T-helper 2 cell treated with Interferon-gamma antibody and Interleukin-4, amounts not matched to agents 100 ng/mL and 5 ng/mL, for 36 hours (primary cell): ENCODE measurements at regions not wholly inside any gene's neighbourhood (a gene's known extent, or its start where the extent isn't known, plus 50 kb on each side); places are given as distances from the start of the nearest gene placed in this dataset.
"Not testable (repeated sequence)": the region's sequence is repeated elsewhere in the genome, so short reads cannot be mapped to it uniquely, and the experiment has no call there.

Source experiments
- intact Hi-C: fragments of 100-400 bp; cut with micrococcal nuclease; formaldehyde crosslinking; loops from one replicate; pipeline ENCODE4 v1.15.1; 2023

DNA sequence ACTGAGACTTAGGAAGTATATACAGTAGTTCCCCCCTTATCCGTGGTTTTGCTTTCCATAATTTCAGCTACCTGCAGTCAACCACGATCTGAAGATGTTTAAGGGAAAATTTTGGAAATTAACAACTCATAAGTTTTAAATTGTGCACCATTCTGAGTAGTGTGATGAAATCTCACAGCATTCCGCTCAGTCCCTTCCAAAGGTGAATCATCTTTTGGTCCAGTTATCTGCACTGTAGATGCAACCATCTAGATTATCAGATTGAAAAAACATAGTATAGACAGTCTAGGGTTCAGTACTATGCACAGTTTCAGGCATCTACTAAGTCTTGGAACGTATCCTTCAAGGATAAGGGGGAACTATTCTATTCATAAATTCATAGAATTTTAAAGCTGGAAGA is 109.0 kb downstream of the ANXA3 start:
- intact Hi-C loops: no loop called here

DNA sequence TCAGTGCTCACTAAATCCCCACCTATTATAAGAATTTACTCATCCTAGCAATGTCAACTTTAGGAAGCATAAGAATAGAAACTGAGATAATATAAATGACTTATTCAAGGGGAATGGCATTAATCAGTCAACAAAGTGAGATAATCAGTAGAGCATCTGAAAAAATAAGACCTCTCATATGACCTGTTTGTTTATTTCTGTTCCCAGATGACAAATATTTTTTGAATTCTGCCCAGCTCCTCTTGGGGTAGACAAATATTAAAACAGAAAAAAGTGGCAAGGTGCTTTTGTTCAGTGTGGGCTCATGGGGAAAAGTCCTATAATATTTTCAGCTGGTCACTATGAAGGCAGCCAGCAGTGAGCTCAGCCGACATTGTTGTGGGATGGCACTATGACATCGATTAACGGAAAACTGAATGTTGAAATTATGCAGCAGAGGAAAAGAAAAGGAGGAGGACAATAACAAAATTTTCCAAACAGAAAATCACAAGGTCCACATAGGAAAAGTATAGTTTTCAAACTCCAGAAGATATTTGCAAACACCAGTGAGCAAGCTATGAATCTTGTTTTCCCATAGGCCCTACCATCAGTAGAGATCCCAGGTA is 109.6 kb downstream of the ANXA3 start:
- intact Hi-C loops: no loop called here

DNA sequence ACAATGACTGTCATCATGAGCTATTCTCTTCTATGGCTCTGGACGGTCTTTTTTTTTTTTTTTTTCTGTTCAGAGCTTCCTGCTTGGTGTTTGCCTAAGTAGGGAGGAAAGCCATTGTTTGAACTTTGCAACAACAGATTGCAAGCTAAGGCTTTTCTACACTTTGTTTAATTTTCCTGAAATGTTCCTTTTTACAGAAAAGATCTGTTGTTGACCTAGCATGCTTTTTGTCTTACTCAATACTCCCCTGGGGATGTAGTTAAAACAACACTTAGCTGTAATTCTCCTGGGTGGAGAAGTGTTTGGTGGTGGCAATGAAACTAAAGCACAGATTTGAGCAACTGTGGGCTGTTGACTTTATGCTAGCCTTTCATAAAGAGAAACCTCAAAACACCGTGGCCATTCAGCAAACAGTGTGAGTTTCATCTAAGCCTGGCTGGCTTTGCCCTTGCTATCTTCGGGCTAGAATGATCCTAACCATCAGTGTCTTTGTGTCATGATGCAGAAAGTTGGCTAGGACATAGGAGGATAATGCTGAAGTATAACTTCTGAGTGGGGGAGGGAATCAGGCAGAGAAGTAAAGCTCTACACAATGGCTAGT is 110.5 kb downstream of the ANXA3 start:
- intact Hi-C loops: no loop called here

DNA sequence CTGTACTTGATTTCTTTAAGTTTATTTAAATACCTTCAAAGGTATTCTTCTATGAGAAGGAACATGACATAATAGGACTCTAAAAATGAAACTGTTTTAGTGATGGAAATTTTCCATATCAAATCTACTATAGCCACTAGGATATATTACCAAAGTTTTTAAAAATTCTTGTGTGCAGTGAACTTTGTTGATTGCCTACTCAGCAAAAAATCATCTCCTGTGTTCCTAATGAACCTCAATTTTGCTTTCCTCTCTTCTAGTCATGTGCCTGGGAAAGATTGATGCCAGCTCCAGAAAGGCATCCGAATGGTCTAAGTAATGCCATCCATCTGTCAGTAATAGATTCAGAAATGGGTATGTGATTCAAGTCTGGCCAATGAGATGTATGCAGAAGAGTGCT is 111.1 kb downstream of the ANXA3 start:
- intact Hi-C loops: no loop called here

DNA sequence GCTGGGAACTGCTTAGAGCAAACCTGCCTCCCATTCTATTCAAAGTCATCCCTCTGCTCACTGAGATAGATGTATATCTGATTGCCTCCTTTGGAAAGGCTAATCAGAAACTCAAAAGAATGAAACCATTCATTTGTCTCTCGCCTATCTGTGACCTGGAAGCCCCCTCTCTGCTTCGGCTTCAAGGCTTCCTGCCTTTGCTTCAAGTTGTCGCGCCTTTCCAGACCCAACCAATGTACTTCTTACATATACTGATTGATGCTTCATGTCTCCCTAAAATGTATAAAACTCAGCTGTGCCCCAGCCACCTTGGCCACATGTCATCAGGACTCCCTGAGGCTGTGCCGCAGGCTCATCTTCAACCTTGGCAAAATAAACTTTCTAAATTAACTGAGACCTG is 111.9 kb upstream of the BMP2K start:
- intact Hi-C loops: not testable (repeated sequence)

DNA sequence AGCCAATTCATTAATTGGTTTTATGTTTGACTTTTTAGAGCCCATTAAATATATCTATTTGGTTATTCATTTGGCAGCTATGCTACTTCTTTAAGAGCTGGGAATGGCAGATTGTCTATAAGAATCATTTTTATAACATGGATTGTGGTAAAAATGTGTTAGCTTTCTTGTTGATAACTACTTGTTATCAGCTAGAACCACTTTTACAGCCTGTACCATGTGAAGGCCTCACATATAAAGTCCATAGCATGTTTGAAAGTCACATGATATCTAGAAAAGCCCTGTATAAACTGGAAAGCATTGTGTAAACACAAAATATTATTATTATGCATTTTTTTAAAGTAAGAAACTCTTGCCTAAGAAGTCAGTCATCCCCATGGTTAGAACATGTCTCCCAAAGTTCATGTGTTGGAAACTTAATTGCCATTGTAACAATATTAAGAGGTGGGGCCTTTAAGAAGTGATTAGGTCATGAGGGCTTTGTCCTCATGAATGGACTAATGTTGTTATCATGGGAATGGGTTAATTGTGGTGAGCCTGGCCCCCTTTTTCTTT is 110.9 kb upstream of the BMP2K start:
- intact Hi-C loops: no loop called here

DNA sequence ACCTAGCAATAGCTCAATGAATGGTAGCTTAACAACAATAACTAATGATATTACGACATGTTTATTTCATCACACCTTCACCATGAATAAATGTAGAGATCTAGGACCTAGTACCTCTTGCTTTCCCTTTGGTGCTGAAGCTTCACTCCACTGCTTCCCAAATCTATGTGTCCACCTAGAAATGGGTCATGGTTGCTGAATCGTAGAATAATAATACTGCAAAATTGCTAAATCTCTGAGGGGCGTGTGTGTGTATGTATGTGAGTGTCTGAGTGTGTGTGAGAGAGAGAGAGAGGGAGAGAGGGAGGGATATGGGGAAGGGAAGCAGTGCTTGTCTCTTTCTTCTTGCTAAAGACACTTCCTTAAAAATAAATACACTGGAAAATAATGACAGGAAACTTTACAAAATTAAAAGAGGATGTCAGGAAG is 109.3 kb upstream of the BMP2K start:
- intact Hi-C loops: no loop called here

DNA sequence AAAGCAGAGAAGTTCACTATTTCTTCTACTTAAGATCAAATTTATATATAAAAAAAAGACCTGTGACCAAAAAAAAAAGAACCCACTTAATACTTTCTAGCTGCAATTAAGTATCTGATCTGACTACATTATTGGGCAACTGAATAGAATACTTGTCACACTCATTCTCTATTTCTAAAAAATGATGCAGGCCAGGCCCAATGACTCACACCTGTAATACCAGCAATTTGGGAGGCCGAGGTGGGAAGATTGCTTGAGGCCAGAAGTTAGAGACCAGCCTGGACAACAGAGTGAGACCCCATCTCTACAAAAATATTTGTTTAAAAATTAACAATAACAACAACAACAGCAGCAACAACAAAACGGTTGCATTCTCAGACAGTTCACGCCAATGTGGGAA is 108.8 kb upstream of the BMP2K start:
- intact Hi-C loops: no loop called here

DNA sequence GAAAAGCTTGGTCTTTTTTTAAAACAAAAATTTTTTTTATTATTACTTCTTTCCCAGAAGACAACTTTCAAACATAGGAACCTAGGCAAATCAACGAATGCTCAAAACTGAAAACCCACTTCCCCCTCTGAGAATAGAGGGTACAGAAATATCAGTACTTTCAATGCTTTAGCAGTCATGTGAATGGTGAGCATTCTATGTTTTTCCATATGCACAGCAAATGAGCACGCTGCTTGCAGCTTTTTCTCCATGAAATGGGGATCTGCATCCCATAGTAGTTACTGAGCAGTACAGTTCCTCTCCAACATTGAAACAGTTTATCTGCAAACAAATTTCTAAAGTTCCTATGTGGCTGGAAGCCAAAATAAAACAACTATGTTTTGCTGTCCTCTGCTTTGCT is 108.4 kb upstream of the BMP2K start:
- intact Hi-C loops: no loop called here

DNA sequence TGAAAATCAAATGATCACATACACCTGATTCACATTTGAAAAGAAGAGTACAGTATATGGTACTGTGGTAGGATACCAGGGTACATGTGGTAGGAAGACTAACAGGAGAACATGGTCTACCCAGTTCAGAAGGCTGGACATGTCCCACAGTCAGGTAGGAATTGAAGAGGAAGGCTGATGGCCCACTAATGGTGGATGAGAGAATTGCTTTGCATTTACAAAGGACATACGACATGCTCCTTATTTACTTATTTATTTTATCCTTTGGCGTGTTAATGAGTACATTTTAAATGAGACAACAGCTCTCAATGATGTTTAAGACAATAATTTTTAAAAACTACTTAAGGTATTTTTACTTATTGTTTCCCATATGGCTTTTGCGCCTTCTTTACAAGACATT is 106.7 kb upstream of the BMP2K start:
- intact Hi-C loops: no loop called here

DNA sequence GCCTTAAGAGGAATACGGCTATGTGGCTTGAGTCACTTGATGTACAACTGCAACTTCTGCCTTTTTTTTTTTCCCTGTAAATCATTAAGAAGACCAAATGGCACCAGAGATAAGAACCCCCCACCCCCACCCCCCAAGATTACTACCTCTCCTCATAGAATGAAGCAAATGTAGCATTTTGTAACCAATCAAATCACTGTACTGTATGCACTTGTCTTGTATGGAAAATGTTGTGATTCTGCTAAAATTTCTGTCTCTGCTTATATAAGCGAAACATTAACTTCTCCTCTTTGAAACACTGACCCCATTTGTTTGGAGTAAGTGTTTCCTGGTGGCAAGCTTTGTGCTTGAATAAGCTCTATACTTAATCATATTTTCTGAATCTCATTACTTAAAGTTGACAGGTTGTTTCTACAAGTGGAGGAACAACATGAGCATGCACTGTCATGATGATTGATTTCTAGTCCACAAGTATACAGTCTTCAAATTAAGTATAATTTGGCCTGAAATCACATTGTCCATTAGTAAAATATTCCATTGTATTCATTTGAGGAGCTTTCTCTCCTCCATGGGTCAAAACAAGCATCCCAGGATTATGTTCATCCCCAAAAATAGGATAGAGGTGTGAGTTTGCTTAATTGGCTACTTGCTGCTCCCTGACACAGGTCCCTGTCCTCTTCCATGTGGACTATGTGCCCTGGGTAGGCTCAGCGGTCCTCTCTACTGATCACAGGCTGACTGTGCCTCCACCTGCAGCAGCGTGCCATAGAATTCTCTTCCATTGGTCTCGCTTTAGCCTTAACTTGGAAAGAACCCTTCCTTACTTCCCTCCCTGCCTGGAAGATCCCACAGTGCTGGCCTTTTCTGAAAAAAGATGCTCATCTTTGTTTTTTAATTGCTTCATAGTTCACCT is 104.0 kb upstream of the BMP2K start:
- intact Hi-C loops: no loop called here

DNA sequence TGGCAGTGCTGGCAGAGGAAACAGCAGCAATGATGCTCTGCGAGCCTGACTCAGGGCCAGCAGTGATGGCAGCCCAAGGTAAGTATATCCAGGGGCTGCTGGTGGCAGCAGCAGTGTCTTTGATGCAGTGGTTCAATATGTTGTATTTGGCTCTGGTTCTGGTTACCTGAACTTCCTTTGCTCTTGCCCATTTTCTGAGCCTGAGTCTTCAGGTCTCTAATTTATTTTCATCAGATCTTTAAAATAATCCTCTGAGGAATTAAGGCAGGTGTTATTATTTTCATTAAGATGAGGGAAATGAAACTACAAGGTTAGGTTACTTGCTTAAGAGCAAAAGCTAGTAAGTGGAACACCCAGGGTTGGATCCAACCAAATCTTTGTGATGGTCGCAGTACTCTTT is 102.8 kb upstream of the BMP2K start:
- intact Hi-C loops: no loop called here

DNA sequence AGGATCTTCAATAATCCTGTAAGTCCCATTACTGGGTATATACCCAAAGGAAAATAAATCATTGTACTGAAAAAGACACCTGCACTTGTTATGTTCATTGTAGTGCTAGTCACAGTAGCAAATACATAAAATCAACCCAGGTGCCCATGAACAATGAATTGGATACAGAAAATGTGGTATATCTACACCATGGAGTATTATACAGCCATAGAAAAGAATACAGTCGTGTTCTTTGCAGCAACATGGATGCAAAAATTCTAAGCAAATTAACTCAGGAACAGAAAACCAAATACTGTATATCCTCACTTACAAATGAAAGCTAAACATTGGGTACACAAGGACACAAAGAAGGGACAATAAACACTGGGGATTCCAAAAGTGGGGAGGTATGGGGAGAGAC is 100.8 kb upstream of the BMP2K start:
- intact Hi-C loops: no loop called here

DNA sequence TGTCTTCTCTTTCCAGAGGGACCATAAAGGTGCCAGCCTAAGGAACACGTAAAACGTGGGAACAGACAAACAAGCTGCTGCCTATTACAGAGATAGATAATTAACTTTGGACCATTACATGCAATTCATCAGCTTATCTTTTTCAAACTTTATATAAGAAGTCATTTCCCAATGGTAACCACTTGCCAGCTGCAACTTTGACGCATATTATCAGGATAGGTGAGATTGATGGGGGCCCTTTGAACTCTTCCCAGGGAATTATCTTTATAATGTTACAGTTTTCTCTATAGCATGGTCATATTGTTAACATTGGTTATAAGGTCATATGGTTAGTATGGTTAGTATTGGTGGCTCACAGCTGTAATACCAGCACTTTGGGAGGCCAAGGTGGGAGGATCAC is 94.1 kb upstream of the BMP2K start:
- intact Hi-C loops: no loop called here

DNA sequence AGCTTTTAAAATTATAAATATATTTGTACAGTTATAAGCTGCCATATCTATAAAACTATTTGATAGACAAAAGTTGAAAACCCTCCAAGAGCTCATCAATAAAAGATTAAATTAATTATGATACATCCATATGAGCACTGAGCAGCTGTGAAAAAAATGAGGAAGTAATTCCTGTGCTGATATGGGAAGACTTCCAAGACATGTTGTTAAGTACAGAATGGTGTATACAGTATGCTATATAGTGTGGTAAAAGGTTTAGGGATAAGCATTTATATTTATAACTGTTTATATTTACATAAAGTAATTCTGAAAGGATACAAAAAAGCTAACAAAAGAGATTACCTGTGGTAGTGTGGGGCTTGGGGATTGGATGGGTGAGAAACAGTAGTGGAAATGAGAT is 92.8 kb upstream of the BMP2K start:
- intact Hi-C loops: no loop called here

DNA sequence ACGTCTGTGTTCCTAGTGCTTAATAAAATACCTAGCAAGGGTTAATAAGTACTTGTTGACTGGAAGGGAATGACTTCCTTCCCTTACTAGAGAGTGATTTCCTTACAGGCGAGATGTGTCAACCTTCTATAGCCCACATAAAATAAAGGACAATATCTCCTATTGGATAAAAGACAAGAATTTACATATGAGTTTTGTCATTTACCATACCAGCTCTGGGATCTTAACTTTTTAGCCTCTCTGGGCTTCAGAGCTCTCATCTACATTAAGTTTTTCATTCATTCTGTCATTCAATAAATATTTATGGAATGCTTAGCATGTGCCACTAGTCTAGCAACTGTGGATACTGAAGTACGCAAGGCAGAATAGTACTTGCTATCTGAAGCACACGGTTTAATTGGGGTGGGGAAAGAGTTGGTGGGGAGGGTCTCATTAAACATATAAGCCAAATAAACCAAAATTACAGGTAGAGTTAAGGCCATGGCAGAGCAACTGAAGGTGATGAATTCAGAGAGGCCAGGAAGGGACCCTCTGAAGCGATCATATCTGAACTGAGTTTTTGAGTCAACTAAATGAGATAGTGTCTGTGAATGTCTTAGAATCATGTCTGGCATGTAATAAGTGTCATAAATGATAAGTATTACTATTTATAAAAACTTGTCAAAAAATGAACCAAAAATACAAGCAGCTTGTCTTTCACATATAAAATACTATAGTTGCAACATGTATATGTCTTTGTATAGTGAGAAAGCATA is 91.6 kb upstream of the BMP2K start:
- intact Hi-C loops: no loop called here

DNA sequence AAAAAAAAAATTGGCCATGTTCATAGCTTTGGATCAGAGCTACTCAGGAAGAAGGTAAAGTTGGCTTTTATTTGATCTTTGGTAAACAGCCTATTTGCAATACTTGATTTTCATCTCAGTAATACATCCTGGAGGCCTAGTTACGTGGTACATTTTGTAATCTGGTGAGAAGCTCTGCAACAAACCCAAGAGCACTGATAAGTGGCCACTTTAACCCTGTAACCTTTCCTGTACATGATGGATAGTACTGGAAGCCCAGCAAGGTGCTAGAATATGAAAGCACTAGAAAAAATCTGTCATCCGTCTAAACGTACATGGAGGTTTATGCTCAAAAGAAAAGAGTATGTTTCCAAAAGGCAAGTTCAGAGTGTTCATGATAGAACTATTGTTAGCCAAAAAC is 88.3 kb upstream of the BMP2K start:
- intact Hi-C loops: no loop called here

DNA sequence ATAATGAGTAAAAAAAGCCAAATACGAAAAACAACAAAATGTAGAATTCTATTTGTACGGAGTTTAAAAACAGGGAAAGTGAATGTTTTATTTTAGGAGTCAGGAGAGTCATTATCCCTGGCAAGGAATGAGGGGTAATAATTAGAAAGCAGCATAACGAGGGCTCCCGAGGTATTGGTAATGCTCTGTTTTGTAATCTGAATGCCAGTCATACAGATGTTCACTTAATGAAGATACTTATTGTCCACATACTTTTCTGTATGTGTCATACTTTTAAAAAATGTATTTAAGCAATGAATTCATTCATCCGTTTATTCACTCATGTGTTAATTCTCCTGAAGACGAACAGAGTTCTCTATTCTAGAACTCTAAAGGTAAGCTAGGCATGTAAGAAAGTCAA is 87.8 kb upstream of the BMP2K start:
- intact Hi-C loops: no loop called here

DNA sequence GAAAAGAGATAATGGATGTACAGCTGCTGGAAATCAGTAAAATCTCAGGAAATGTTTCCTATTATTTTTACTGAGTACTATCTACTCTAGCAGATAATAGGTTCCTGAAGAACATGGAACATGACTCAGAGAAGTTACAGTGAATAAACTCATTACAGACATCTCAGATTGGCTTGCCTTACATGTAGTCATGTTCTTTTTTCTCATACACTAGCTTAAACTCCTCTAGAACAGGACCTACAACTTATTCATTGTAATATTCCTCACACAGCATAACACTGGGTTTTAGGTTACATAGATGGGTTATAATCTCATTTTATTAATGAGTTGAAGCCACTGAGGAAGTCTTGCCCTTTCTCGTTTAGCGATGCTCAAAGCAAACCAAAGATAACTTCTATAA is 86.9 kb upstream of the BMP2K start:
- intact Hi-C loops: no loop called here

DNA sequence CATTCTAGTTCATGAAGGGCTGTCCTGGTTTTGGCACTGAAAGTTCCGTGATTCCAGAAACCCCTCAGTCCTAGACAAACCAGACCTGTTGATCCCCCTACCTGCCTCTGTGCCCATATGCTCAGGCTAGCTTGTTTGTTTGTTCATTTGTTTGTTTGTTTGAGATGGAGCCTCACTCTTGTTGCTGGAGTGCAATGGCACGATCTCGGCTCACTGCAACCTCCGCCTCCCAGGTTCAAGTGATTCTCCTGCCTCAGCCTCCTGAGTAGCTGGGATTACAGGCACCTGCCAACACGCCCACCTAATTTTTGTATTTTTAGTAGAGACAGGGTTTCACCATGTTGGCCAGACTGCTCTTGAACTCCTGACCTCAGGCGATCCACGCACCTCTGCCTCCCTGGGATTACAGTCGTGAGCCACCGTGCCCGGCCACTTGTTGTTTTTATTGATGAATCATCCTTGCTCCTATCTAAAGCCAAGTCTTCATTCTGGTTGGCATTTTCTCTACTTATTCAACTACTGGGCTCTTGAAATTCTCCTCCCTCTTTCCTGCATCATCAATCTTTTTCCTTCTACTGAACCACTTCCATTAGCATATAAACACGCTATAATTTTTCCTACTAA is 86.3 kb upstream of the BMP2K start:
- intact Hi-C loops: no loop called here

DNA sequence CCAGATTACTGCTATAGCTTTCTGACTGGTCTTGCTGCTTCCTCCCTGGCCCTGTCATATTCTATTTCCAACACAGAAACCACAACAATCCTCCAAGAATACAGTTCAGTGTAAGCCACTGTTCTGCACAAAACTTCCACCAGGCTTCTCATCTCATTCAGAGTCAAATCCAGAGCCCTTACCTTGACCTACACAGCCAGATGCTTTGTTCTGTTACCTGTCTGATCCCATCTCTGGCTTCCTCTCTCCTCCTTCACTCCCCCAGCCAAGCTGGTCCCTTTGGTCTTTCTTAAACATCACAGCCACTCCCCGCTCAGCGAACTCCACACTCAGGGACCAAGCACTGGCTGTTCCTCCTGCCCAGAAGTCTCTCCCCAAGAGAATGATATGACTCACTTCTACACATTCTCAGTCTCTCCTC is 84.8 kb upstream of the BMP2K start:
- intact Hi-C loops: no loop called here
